Spleen (tissue), 11 donors: ENCODE measurements at regions not wholly inside any gene's neighbourhood (a gene's known extent, or its start where the extent isn't known, plus 50 kb on each side); places are given as distances from the start of the nearest gene placed in this dataset.

ENCODE experiments used
- DNase-seq: peaks from one replicate; pipeline ENCODE4 v3.0.0-alpha.2; 2020
- H3K27ac ChIP-seq, 8 donors: fragments of 200-600 bp; sonication (generic) in 7 of 8; 1 replicate in 4 of 8; 2 replicates in 4 of 8; pipeline versions ENCODE4 v1.5.0 to v1.8.0; 2016 to 2021; ENCODE audit warnings: inconsistent platforms in 4 of 8, mild to moderate bottlenecking in 4 of 8, moderate library complexity in 1 of 8
- H3K27me3 ChIP-seq, 7 donors: fragments of 200-600 bp; sonication (generic) in 6 of 7; replicated peaks in 1 of 7; 1 replicate in 4 of 7; 2 replicates in 3 of 7; pipeline versions ENCODE4 v1.5.0 to v1.8.0; 2016 to 2021; ENCODE audit warnings: inconsistent platforms in 3 of 7, mild to moderate bottlenecking in 1 of 7
- H3K36me3 ChIP-seq, 6 donors: fragments of 200-600 bp; sonication (generic) in 5 of 6; 1 replicate in 4 of 6; 2 replicates in 2 of 6; pipeline versions ENCODE4 v1.5.0 to v1.8.0; 2016 to 2021; ENCODE audit warnings: inconsistent platforms in 2 of 6
- H3K4me1 ChIP-seq, 6 donors: fragments of 200-600 bp; sonication (generic) in 5 of 6; 1 replicate in 3 of 6; 2 replicates in 3 of 6; pipeline versions ENCODE4 v1.5.0 to v1.8.0; 2016 to 2021; ENCODE audit warnings: inconsistent platforms in 3 of 6
- H3K4me3 ChIP-seq, 8 donors: fragments of 200-600 bp; sonication (generic) in 7 of 8; 1 replicate in 4 of 8; 2 replicates in 4 of 8; pipeline versions ENCODE4 v1.5.0 to v1.8.0; 2016 to 2021; ENCODE audit warnings: inconsistent platforms in 4 of 8, mild to moderate bottlenecking in 4 of 8, moderate library complexity in 2 of 8
- H3K9me3 ChIP-seq, 8 donors: fragments of 200-600 bp; sonication (generic) in 7 of 8; 1 replicate in 4 of 8; 2 replicates in 4 of 8; pipeline versions ENCODE4 v1.5.0 to v1.8.0; 2016 to 2021; ENCODE audit warnings: inconsistent platforms in 4 of 8
- POLR2A ChIP-seq, 3 donors: fragments of 450-650 bp; IDR thresholded peaks; one replicate each; pipeline ENCODE4 v1.5.1; 2017; ENCODE audit warnings: antibody characterized with exemption in 3 of 3, mild to moderate bottlenecking in 1 of 3
- POLR2AphosphoS5 ChIP-seq, 3 donors: sonication (generic); formaldehyde crosslinking; IDR thresholded peaks; one replicate each; pipeline ENCODE4 v1.5.1; 2017; ENCODE audit warnings: antibody characterized with exemption in 3 of 3
- whole genome bisulfite sequencing, 5 donors: extraction: QIAGEN DNeasy Blood & Tissue Kit in 3 of 5; methylation state at CpG; one replicate each; pipeline versions ENCODE4 v1.1.5 to v1.1.7; 2013 to 2018; 5-methylcytosine and 5-hydroxymethylcytosine counted together
- intact Hi-C: fragments of 100-400 bp; cut with DNase I; formaldehyde crosslinking; loops from one replicate; pipeline ENCODE4 v1.15.0; 2023; ENCODE audit warnings: low total_unique reads
- TF ChIP-seq, protein P1 (sequence below), 11 experiments: fragments of 200-600 bp in 7 of 11; fragments of 450-650 bp in 4 of 11; sonication (generic) in 4 of 11; IDR thresholded peaks in 8 of 11; conservative IDR thresholded peaks in 3 of 11; 1 replicate in 7 of 11; 2 replicates in 4 of 11; pipeline versions ENCODE4 v1.4.0 to v1.8.0; 2016 to 2021; ENCODE audit warnings: antibody characterized with exemption in 11 of 11, inconsistent platforms in 4 of 11, mild to moderate bottlenecking in 1 of 11
- donor health status: healthy with polysubstance abuse.
- donor health status: DM: no; HTN: no; CAD: no; lungs with moderate emphysema.
- donor health status: DM: no; HTN: no; CAD: no.
- donor health status: Bipolar disorder and iron deficiency.
- donor health status: healthy.
- donor health status: DM: no; HTN: no; CAD: no.
- donor health status: DM: yes; HTN: yes; CAD: no.

DNA sequence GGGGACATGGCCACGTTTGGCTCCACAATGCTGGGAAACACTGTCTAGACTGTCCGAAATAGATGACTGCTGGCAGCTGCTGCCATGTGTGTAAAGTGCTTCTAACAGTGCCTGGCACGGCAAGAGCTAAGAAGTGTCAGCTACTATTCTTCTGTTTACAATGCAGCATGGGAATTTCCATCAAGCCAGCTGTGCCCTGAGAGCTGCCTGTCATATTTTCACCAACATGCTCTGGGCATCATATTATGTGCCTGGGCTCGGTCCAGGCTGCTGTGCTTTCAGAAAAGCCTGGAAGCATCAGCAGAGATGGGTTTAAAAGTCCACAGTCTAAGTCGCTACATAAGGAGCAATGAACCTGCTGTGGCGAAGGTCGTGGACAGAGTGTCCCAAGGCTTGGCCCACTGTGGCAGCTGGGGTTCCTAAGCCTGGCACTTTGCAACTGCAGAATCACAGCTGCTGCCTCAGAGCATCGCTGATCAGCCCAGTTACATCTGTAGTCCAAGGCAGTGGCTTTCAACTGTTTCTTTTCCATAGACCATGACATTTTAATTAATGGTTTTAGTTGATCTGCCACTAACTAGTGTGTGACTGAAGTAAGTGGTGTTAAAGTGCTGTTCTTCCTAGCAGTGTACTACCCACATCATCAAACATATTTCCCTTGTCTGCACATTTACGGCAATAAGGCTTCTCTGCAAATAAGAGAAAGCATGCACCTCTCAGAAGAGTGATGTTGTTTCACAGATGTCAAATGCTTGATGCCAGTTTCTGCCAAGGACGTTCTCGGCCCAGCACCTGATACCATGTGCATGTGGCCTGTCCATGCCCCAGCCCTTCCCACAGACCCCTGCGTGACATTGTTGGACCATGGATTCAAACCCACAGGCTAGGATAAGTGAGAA is 95.7 kb upstream of the C1QTNF9B start:
- no peak for DNase-seq
- peaks cover 0 to 18% (median 5%) of the 10 kb centered on the region in 6 donors for H3K4me1 ChIP-seq
- 74 to 83% (median 82%) methylated on average over 6 to 12 of the region's 12 CpGs for WGBS, 5 donors

DNA sequence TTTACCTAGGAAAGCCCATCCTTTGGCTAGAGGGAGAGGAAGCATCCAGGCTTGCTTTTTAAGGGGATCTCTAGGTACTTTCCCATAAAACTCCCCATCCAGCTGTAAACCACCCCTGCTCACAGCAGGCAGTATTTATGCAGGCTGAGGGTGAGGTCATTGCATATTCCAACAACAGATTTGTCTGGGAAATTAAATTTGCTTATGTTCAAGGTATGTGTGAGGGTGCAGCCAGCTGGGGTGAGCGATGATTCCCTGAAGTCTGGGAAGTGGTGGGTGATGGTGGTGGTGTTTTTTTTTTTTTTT is 96.3 kb upstream of the C1QTNF9B start:
- Histone ChIP-seq H3K27me3 (no peaks in the 10 kb centered on the region), H3K9me3 (peaks cover 0 to 3% (median 0%) of the 10 kb centered on the region in 8 donors), H3K4me3 (no peak overlapping the region), H3K36me3 (no peaks in the 10 kb centered on the region), H3K4me1 (peaks cover 0 to 18% (median 5%) of the 10 kb centered on the region in 6 donors), H3K27ac (peak overlapping the region in 7 of 8 donors; percentile 64 to 88 (median 74))
- no peak for DNase-seq
- intact Hi-C loops, result no loop called here
- TF ChIP-seq, protein P1, sequence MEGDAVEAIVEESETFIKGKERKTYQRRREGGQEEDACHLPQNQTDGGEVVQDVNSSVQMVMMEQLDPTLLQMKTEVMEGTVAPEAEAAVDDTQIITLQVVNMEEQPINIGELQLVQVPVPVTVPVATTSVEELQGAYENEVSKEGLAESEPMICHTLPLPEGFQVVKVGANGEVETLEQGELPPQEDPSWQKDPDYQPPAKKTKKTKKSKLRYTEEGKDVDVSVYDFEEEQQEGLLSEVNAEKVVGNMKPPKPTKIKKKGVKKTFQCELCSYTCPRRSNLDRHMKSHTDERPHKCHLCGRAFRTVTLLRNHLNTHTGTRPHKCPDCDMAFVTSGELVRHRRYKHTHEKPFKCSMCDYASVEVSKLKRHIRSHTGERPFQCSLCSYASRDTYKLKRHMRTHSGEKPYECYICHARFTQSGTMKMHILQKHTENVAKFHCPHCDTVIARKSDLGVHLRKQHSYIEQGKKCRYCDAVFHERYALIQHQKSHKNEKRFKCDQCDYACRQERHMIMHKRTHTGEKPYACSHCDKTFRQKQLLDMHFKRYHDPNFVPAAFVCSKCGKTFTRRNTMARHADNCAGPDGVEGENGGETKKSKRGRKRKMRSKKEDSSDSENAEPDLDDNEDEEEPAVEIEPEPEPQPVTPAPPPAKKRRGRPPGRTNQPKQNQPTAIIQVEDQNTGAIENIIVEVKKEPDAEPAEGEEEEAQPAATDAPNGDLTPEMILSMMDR (IDR thresholded peaks at IDR 0.05 in 8 of 11, conservative IDR thresholded peaks at IDR 0.05 in 3 of 11), result no peak
- TF ChIP-seq POLR2A (IDR thresholded peaks at IDR 0.05) (no peak), POLR2AphosphoS5 (IDR thresholded peaks at IDR 0.05) (no peak)
- WGBS, 5 donors, result 82 to 100% (median 88%) methylated on average over 1 of the region's 1 CpG

More for the DNA sequence above, 95.7 kb upstream of the C1QTNF9B start:
- Histone ChIP-seq H3K36me3 (no peaks in the 10 kb centered on the region), H3K27me3 (no peaks in the 10 kb centered on the region), H3K4me3 (no peak overlapping the region), H3K9me3 (peaks cover 0 to 3% (median 0%) of the 10 kb centered on the region in 8 donors), H3K27ac (peak overlapping the region in 5 of 8 donors; percentile 64 to 88 (median 80))
- intact Hi-C loops, result no loop called here
- TF ChIP-seq, protein P1 (IDR thresholded peaks at IDR 0.05 in 8 of 11, conservative IDR thresholded peaks at IDR 0.05 in 3 of 11), result no peak
- TF ChIP-seq POLR2AphosphoS5 (IDR thresholded peaks at IDR 0.05), result no peak

DNA sequence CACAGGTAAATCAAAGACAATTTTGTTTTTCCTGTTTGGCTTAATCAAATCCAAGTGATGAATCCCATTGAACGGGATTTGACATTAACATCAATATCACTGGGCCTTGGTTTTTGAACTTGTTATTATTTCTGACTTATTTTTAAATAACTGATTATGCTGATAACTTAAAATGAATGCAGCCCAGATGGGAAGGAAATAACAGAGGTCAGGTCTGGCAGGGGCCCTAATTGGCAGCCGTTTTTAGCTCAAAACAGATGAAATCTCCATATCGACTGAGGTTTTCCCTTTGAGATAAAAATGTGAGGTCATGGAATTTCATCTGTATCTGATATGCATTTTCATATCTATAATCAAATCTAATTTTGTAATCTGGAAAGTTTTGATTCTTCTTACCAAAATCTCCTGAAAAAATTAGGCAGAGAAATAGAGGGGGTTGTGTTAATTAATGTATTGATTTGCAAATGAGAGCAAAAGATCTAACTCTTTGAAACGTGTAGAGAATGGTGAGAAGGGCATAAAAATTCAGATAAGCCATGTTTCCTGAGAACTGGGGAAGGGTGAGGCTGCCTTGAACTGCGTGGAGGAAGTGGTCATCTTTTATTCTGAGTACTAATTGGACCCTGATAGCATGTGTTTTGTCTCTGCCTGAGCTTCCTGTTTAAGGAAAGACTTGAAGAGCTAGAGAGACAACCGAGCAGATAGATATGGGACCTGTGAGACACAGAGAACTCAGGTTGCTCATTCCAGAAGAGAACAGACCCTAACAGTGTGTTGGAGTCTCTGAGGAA is 98.2 kb upstream of the C1QTNF9B start:
- WGBS, 5 donors, result 21 to 40% (median 34%) methylated on average over 6 of the region's 6 CpGs
- no peaks in the 10 kb centered on the region for H3K27me3 ChIP-seq
- H3K27ac ChIP-seq, result peak overlapping the region; percentile 60 to 88 (median 72)

More for the DNA sequence above, 98.2 kb upstream of the C1QTNF9B start:
- DNase-seq, result no peak
- H3K36me3 ChIP-seq, result no peaks in the 10 kb centered on the region
- H3K4me3 ChIP-seq, result no peak overlapping the region
- TF ChIP-seq, protein P1 (IDR thresholded peaks at IDR 0.05 in 8 of 11, conservative IDR thresholded peaks at IDR 0.05 in 3 of 11), result no peak
- peak in 1 of 3 donors; percentile 32 for TF ChIP-seq POLR2AphosphoS5 (IDR thresholded peaks at IDR 0.05)
- TF ChIP-seq POLR2A (IDR thresholded peaks at IDR 0.05), result peak in 1 of 3 donors; percentile 52
- peaks cover 0 to 3% (median 0%) of the 10 kb centered on the region in 8 donors for H3K9me3 ChIP-seq
- intact Hi-C loops, result no loop called here
- H3K4me1 ChIP-seq, result peaks cover 0 to 18% (median 5%) of the 10 kb centered on the region in 6 donors
